ENCODE measurements at regions not wholly inside any gene's neighbourhood (a gene's known extent, or its start where the extent isn't known, plus 50 kb on each side); places are given as distances from the start of the nearest gene placed in this dataset.
"Not testable (repeated sequence)": the region's sequence is repeated elsewhere in the genome, so short reads cannot be mapped to it uniquely, and the experiment has no call there.

- FAIRE-seq: no peak
Observed at GRCh38 chrX:74251006-74251930, 52.7 kb upstream of the ZCCHC13 start.

- no peak for FAIRE-seq
Observed at GRCh38 chrX:74250574-74250973, 53.4 kb upstream of the ZCCHC13 start.

- no peak for FAIRE-seq
Observed at GRCh38 chrX:74249963-74250362, 54.0 kb upstream of the ZCCHC13 start.

GRCh38 chrX:74248889-74249288 is 55.1 kb upstream of the ZCCHC13 start:
- FAIRE-seq: no peak

- no peak for FAIRE-seq
Observed at GRCh38 chrX:74246524-74246923, 57.5 kb upstream of the ZCCHC13 start.

GRCh38 chrX:74242484-74243138 is 61.4 kb upstream of the ZCCHC13 start:
- no peak for FAIRE-seq

GRCh38 chrX:74242050-74242449 is 61.9 kb upstream of the ZCCHC13 start:
- FAIRE-seq: no peak

GRCh38 chrX:74238771-74239170 is 65.2 kb upstream of the ZCCHC13 start:
- no peak for FAIRE-seq

GRCh38 chrX:74234818-74235217 is 69.2 kb upstream of the ZCCHC13 start:
- no peak for FAIRE-seq

- FAIRE-seq: no peak
Observed at GRCh38 chrX:74232859-74233258, 71.1 kb upstream of the ZCCHC13 start.

GRCh38 chrX:74231625-74232024 is 72.4 kb upstream of the ZCCHC13 start:
- no peak for FAIRE-seq

- no peak for FAIRE-seq
Observed at GRCh38 chrX:74230094-74230493, 73.9 kb upstream of the ZCCHC13 start.

- FAIRE-seq: no peak
Observed at GRCh38 chrX:74225111-74225510, 78.9 kb upstream of the ZCCHC13 start.

- FAIRE-seq: no peak
Observed at GRCh38 chrX:74220277-74220676, 83.7 kb upstream of the ZCCHC13 start.

- no peak for FAIRE-seq
Observed at GRCh38 chrX:74218895-74219294, 85.1 kb upstream of the ZCCHC13 start.

GRCh38 chrX:74216421-74216820 is 87.6 kb upstream of the ZCCHC13 start:
- FAIRE-seq: no peak

GRCh38 chrX:74211911-74212310 is 92.1 kb upstream of the ZCCHC13 start:
- FAIRE-seq: peak; percentile 87

GRCh38 chrX:74207539-74207938 is 96.4 kb upstream of the ZCCHC13 start:
- FAIRE-seq: no peak

- no peak for FAIRE-seq
Observed at GRCh38 chrX:74195605-74196004, 108.4 kb upstream of the ZCCHC13 start.

- FAIRE-seq: no peak
Observed at GRCh38 chrX:74195120-74195519, 108.9 kb upstream of the ZCCHC13 start.

GRCh38 chrX:74187211-74187610 is 116.8 kb upstream of the ZCCHC13 start:
- no peak for FAIRE-seq

- not testable (repeated sequence) for FAIRE-seq
Observed at GRCh38 chrX:74183047-74183446, 120.9 kb upstream of the ZCCHC13 start.

GRCh38 chrX:74181976-74182375 is 122.0 kb upstream of the ZCCHC13 start:
- not testable (repeated sequence) for FAIRE-seq

GRCh38 chrX:74180716-74181115 is 123.3 kb upstream of the ZCCHC13 start:
- FAIRE-seq: no peak
